Spinal cord (tissue), 9 donors: ENCODE measurements at regions not wholly inside any gene's neighbourhood (a gene's known extent, or its start where the extent isn't known, plus 50 kb on each side); places are given as distances from the start of the nearest gene placed in this dataset.

Experiments used
- DNase-seq, 6 donors: peaks; one replicate each; pipeline versions ENCODE4 v3.0.0 to v3.0.0-alpha.2; 2013 to 2015; ENCODE audit warnings: low spot score in 6 of 6, low read depth in 4 of 6
- H3K27ac ChIP-seq: one replicate; pipeline ENCODE4 v1.5.1; 2013; ENCODE audit warnings: low read depth, low read length, control low read depth
- H3K27me3 ChIP-seq: one replicate; pipeline ENCODE4 v1.6.1; 2013; ENCODE audit warnings: low read length; ENCODE audit not compliant: control insufficient read depth, insufficient read depth
- H3K36me3 ChIP-seq: one replicate; pipeline ENCODE4 v1.6.1; 2013; ENCODE audit warnings: low read length; ENCODE audit not compliant: control insufficient read depth, insufficient read depth
- H3K4me1 ChIP-seq: one replicate; pipeline ENCODE4 v1.6.1; 2013; ENCODE audit warnings: low read length; ENCODE audit not compliant: control insufficient read depth, insufficient read depth
- H3K4me3 ChIP-seq: one replicate; pipeline ENCODE4 v1.5.1; 2013; ENCODE audit warnings: low read depth, low read length, control low read depth
- H3K9me3 ChIP-seq: one replicate; pipeline ENCODE4 v1.6.1; 2013; ENCODE audit warnings: low read length; ENCODE audit not compliant: control insufficient read depth, insufficient read depth
- WGBS: methylation state at CpG from one replicate; pipeline ENCODE4 v1.1.5; 2013; ENCODE audit warnings: missing lambda C conversion rate; ENCODE audit not compliant: insufficient coverage; 5-methylcytosine and 5-hydroxymethylcytosine counted together
- donor health status: healthy.

DNA sequence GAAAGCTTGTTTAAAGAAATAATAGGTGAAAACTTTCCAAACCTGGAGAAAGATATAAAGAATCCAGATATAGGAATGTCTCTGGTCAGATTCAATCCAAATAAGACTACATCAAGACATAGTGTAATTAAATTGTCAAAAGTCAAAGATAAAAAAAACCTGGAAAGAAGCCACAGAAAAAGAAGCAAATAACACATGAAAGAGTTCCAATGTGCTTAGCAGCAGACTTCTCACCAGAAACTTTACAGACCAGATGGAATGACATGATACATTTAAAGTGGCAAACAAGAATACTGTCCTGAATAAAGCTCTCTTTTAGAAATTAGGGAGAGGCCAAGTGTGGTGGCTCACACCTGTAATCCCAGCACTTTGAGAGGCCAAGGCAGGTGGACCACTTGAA lies 1039.9 kb downstream of the KCNT2 start:
- no peak overlapping the region for H3K4me3 ChIP-seq
- H3K36me3 ChIP-seq: no peaks in the 10 kb centered on the region
- no peaks in the 10 kb centered on the region for H3K4me1 ChIP-seq
- no peaks in the 10 kb centered on the region for H3K9me3 ChIP-seq
- no peak overlapping the region for H3K27ac ChIP-seq
- no peaks in the 10 kb centered on the region for H3K27me3 ChIP-seq
- DNase-seq: peak in 1 of 6 donors; percentile 41

- DNase-seq: no peak
- Histone ChIP-seq H3K36me3 (no peaks in the 10 kb centered on the region), H3K27me3 (no peaks in the 10 kb centered on the region), H3K4me3 (no peak overlapping the region), H3K4me1 (no peaks in the 10 kb centered on the region), H3K9me3 (no peaks in the 10 kb centered on the region), H3K27ac (no peak overlapping the region)
- 100% methylated on average over 1 of the region's 2 CpGs for WGBS
Measured at GRCh38 chr1:195562074-195562473, 1046.2 kb downstream of the KCNT2 start.

GRCh38 chr1:195550071-195550862 lies 1058.0 kb downstream of the KCNT2 start:
- H3K4me3 ChIP-seq: no peak overlapping the region
- no peak for DNase-seq
- no peaks in the 10 kb centered on the region for H3K9me3 ChIP-seq
- 88% methylated on average over 2 of the region's 5 CpGs for whole genome bisulfite sequencing
- H3K36me3 ChIP-seq: no peaks in the 10 kb centered on the region
- no peak overlapping the region for H3K27ac ChIP-seq
- H3K4me1 ChIP-seq: no peaks in the 10 kb centered on the region
- H3K27me3 ChIP-seq: no peaks in the 10 kb centered on the region

DNA sequence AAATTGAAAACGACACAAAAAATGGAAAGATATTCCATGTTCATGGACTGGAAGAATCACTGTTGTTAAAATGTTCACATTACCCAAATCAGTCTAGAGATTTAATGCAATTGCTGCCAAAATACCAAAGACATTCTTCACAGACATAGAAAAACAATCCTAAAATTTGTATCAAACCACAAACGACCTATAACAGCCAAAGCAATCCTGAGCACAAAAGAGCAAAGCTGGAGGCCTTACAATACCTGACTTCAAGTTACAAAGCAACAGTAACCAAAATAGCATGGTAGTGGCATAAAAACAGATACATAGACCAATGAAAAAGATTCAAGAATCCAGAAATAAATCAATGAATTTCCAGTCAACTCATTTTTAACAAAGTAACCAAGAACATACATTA lies 1077.3 kb downstream of the KCNT2 start:
- H3K4me1 ChIP-seq: no peaks in the 10 kb centered on the region
- H3K9me3 ChIP-seq: no peaks in the 10 kb centered on the region
- no CpG with 5 or more reads among the region's 2 CpGs for WGBS
- DNase-seq: no peak
- no peaks in the 10 kb centered on the region for H3K36me3 ChIP-seq
- no peak overlapping the region for H3K4me3 ChIP-seq
- H3K27ac ChIP-seq: no peak overlapping the region
- no peaks in the 10 kb centered on the region for H3K27me3 ChIP-seq

- Histone ChIP-seq H3K4me1 (no peaks in the 10 kb centered on the region), H3K36me3 (no peaks in the 10 kb centered on the region), H3K27me3 (no peaks in the 10 kb centered on the region), H3K27ac (no peak overlapping the region), H3K9me3 (no peaks in the 10 kb centered on the region), H3K4me3 (no peak overlapping the region)
- WGBS: no CpG with 5 or more reads among the region's 1 CpG
- DNase-seq: no peak
Measured at GRCh38 chr1:195529881-195530280, 1078.4 kb downstream of the KCNT2 start.

DNA sequence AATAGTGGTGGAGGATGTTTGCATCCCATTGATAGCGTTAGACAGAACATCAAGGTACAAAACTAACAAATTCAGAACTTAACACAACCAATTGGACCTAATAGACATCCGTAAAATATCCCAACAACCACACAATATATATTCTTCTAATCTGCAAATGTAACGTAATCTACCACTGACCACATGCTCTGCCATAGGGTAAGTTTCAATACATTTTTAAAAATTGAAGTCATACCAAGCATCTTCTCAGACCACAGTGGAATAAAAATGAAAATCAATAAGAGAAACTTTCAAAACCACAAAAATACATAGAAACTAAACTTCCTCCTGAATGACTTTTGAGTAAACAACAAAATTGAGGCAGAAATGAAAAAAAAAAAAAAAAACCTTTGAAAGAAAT lies 1087.5 kb downstream of the KCNT2 start:
- H3K27ac ChIP-seq: no peak overlapping the region
- no peaks in the 10 kb centered on the region for H3K27me3 ChIP-seq
- WGBS: no CpG with 5 or more reads among the region's 3 CpGs
- DNase-seq: no peak
- H3K9me3 ChIP-seq: no peaks in the 10 kb centered on the region
- H3K4me1 ChIP-seq: no peaks in the 10 kb centered on the region
- H3K36me3 ChIP-seq: no peaks in the 10 kb centered on the region
- no peak overlapping the region for H3K4me3 ChIP-seq

GRCh38 chr1:195516036-195516435 lies 1092.2 kb downstream of the KCNT2 start:
- Histone ChIP-seq H3K9me3 (no peaks in the 10 kb centered on the region), H3K4me3 (no peak overlapping the region), H3K36me3 (no peaks in the 10 kb centered on the region), H3K27ac (no peak overlapping the region), H3K27me3 (no peaks in the 10 kb centered on the region), H3K4me1 (no peaks in the 10 kb centered on the region)
- no peak for DNase-seq

DNA sequence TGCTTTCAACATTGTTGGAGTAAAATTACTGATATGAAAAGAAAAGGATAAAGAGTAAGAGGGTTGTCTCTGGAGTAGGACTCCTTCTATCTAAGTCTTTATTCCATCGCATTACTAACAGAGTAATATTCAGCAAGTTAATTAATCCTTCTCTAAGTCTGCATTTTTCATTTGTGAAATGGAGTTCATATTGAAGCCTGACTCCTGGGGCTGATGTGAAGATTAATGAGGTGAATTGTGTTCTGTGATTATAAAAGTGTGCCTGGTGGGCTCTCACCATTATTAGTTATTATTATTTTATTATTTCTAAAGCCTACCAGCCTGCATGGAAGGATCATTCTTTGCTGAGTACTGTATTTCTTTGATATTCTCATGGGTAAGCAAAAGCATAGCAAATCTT lies 1096.7 kb downstream of the KCNT2 start:
- DNase-seq: peak in 1 of 6 donors; percentile 64
- Histone ChIP-seq H3K4me3 (no peak overlapping the region), H3K4me1 (no peaks in the 10 kb centered on the region), H3K27ac (no peak overlapping the region), H3K9me3 (no peaks in the 10 kb centered on the region), H3K27me3 (no peaks in the 10 kb centered on the region), H3K36me3 (no peaks in the 10 kb centered on the region)
- no CpG with 5 or more reads among the region's 1 CpG for WGBS

- no peak for DNase-seq
- WGBS: no CpG with 5 or more reads among the region's 2 CpGs
- H3K27ac ChIP-seq: no peak overlapping the region
- no peaks in the 10 kb centered on the region for H3K27me3 ChIP-seq
- no peaks in the 10 kb centered on the region for H3K9me3 ChIP-seq
- H3K4me3 ChIP-seq: no peak overlapping the region
- H3K36me3 ChIP-seq: no peaks in the 10 kb centered on the region
- H3K4me1 ChIP-seq: no peaks in the 10 kb centered on the region
Measured at GRCh38 chr1:195501118-195501517, 1107.1 kb downstream of the KCNT2 start.

DNA sequence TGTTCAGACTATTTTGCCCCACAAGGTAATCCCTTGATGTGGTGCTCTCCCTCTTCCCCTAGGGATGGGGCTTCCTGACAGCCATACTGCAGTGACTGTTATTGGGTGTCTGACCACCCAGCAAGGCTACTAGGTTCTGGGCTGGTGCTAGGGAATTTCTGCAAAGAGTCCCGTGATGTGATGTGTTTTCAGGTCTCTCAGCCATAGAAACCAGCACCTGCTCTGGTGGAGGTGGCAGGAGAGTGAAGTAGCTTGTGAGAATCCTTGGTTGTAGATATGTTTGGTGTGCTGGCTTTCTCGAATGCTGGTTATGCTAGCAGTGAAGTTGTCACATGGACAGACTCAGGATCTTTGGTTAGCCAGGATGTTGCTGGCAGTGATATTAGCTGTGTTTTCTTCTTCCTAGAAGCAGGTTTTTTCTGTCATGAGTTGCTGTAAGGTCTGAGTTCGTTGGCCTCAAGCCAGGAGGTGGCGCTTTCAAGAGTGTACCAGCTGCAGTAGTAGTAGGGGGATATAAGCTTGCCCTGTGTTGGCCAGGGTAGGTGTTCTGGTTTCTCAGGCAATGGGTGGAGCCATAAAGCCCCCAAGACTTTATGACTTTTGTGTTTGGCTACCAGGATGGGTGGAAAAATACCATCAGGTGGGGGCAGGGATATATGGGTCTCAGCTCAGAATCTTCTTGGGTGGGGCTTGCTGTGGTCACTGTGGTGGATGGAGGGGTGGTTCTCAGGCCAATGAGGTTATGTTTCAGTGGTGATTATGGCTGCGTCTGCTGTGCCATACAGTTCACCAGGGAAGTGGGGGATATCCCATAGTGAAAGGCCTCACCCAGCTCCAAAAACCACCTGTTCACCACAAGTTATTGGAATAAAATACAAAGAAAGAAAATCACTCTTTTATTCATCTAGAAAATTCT lies 1112.3 kb downstream of the KCNT2 start:
- H3K27ac ChIP-seq: no peak overlapping the region
- H3K4me3 ChIP-seq: no peak overlapping the region
- WGBS: 88% methylated on average over 4 of the region's 5 CpGs
- no peaks in the 10 kb centered on the region for H3K27me3 ChIP-seq
- H3K36me3 ChIP-seq: no peaks in the 10 kb centered on the region
- no peaks in the 10 kb centered on the region for H3K4me1 ChIP-seq
- no peaks in the 10 kb centered on the region for H3K9me3 ChIP-seq
- no peak for DNase-seq
